ENCODE measurements at regions not wholly inside any gene's neighbourhood (a gene's known extent, or its start where the extent isn't known, plus 50 kb on each side); places are given as distances from the start of the nearest gene placed in this dataset.

DNA sequence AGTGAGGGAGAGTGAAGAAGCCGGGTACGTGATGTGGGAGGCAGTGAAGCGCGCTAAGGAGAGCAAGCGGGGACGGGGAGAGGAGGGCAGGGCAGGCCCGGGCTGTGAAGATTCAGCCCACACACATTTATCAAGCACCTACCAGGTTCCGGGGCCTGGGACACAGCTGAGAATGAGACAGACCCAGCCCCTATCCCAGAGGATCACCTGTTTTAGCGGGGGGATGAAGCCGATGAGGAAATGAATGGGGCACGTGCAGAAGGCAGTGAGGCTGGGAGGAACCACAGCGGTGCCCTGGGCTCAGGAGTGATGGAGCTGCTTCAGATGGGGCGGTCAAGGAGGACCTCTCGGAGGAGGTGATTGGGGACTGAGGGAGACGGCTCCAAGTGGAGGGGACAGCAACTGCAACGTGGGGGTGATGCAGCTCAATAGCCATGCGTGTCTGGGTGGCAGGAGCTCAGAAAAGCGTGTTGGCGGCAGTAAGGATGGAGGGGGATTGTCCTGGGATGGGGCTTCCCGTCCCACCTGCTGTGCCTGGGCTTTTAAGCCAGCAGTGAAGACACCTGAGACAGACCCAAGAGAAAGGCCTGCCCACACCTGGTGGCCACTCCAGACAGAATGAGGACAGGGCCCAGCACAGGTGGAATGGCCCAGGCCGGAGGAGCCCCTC, 77.5 kb upstream of the UNC5A start:
- Mint-ChIP-seq H3K4me1 (ENCODE audit: low read depth, unreplicated experiment) (peaks cover 28% of the 10 kb centered on the region), H3K9me3 (ENCODE audit: unreplicated experiment) (peaks cover 1% of the 10 kb centered on the region), H3K36me3 (ENCODE audit: unreplicated experiment) (peaks cover 9% of the 10 kb centered on the region), H3K27ac (ENCODE audit: unreplicated experiment) (peak overlapping the region; percentile 83), H3K4me3 (ENCODE audit: unreplicated experiment) (no peak overlapping the region), H3K27me3 (ENCODE audit: unreplicated experiment) (peaks cover 15% of the 10 kb centered on the region)
- TF ChIP-seq CTCF (IDR thresholded peaks at IDR 0.05; ENCODE audit: partially characterized antibody, unreplicated experiment) = no peak
- no peak for DNase-seq

DNA sequence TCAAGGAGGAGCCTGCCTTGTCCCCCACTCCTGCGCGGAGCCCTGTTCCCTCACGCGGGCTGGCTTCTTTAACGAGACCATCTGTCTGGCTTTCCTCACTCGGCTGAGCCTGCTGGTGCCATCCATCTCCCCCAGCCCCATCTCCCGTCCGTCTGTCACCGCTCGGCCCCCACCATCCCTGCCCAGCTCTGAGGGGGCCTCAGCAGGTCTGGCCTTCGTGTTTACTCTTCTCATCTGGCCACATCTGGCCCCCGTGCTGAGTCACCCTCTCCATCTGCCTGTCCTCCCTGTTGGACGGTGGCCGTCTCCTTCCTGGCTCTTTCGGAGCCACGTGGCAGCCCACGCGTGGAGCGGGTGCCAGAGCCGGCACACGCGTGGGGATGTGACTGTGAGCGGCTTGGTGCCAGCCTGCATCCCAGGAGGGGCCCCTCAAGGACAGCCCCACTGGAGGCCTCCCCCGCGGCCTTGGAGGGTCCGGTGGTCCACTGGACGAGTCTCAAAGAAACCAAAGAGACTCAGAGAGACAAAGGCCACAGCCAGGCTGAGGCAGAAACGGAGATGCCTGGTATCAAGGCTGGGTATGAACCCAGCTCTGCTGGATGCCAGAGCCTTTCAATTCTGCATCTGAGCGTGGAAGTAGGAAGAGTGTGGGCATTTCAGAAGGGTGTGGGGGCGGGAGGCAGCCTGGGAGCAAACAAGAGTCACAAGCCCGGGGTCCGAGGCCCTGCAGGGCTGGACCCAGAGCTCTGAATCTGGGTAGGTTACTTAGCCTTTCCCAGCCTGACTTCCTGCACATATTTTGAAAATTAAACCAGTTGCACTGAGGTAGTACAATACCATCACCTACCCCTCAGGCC, 76.7 kb upstream of the UNC5A start:
- no peak for TF ChIP-seq CTCF (IDR thresholded peaks at IDR 0.05; ENCODE audit: partially characterized antibody, unreplicated experiment)
- DNase-seq = peak; percentile 60
- no peak overlapping the region for H3K4me3 Mint-ChIP-seq (ENCODE audit: unreplicated experiment)
- peaks cover 5% of the 10 kb centered on the region for H3K9me3 Mint-ChIP-seq (ENCODE audit: unreplicated experiment)
- H3K27me3 Mint-ChIP-seq (ENCODE audit: unreplicated experiment) = peaks cover 18% of the 10 kb centered on the region
- peaks cover 9% of the 10 kb centered on the region for H3K36me3 Mint-ChIP-seq (ENCODE audit: unreplicated experiment)
- peak overlapping the region; percentile 73 for H3K27ac Mint-ChIP-seq (ENCODE audit: unreplicated experiment)
- H3K4me1 Mint-ChIP-seq (ENCODE audit: low read depth, unreplicated experiment) = peaks cover 32% of the 10 kb centered on the region

GRCh38 chr5:176734756-176735342, 75.5 kb upstream of the UNC5A start:
- Mint-ChIP-seq H3K9me3 (ENCODE audit: unreplicated experiment) (peaks cover 6% of the 10 kb centered on the region), H3K27me3 (ENCODE audit: unreplicated experiment) (peaks cover 20% of the 10 kb centered on the region), H3K4me1 (ENCODE audit: low read depth, unreplicated experiment) (peaks cover 36% of the 10 kb centered on the region), H3K36me3 (ENCODE audit: unreplicated experiment) (peaks cover 9% of the 10 kb centered on the region), H3K4me3 (ENCODE audit: unreplicated experiment) (no peak overlapping the region), H3K27ac (ENCODE audit: unreplicated experiment) (no peak overlapping the region)
- DNase-seq = no peak
- TF ChIP-seq CTCF (IDR thresholded peaks at IDR 0.05; ENCODE audit: partially characterized antibody, unreplicated experiment) = no peak

- no peak for DNase-seq
- H3K27me3 Mint-ChIP-seq (ENCODE audit: unreplicated experiment) = peaks cover 18% of the 10 kb centered on the region
- no peak overlapping the region for H3K4me3 Mint-ChIP-seq (ENCODE audit: unreplicated experiment)
- peaks cover 6% of the 10 kb centered on the region for H3K9me3 Mint-ChIP-seq (ENCODE audit: unreplicated experiment)
- TF ChIP-seq CTCF (IDR thresholded peaks at IDR 0.05; ENCODE audit: partially characterized antibody, unreplicated experiment) = no peak
- peaks cover 9% of the 10 kb centered on the region for H3K36me3 Mint-ChIP-seq (ENCODE audit: unreplicated experiment)
- no peak overlapping the region for H3K27ac Mint-ChIP-seq (ENCODE audit: unreplicated experiment)
- peaks cover 36% of the 10 kb centered on the region for H3K4me1 Mint-ChIP-seq (ENCODE audit: low read depth, unreplicated experiment)
These were observed 74.7 kb upstream of the UNC5A start for GRCh38 chr5:176735383-176736265.

Measured in glutamatergic neuron (in vitro differentiated cells).